ENCODE measurements at regions not wholly inside any gene's neighbourhood (a gene's known extent, or its start where the extent isn't known, plus 50 kb on each side); places are given as distances from the start of the nearest gene placed in this dataset.

- TF ChIP-seq, protein P1, sequence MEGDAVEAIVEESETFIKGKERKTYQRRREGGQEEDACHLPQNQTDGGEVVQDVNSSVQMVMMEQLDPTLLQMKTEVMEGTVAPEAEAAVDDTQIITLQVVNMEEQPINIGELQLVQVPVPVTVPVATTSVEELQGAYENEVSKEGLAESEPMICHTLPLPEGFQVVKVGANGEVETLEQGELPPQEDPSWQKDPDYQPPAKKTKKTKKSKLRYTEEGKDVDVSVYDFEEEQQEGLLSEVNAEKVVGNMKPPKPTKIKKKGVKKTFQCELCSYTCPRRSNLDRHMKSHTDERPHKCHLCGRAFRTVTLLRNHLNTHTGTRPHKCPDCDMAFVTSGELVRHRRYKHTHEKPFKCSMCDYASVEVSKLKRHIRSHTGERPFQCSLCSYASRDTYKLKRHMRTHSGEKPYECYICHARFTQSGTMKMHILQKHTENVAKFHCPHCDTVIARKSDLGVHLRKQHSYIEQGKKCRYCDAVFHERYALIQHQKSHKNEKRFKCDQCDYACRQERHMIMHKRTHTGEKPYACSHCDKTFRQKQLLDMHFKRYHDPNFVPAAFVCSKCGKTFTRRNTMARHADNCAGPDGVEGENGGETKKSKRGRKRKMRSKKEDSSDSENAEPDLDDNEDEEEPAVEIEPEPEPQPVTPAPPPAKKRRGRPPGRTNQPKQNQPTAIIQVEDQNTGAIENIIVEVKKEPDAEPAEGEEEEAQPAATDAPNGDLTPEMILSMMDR (IDR thresholded peaks at IDR 0.05; ENCODE audit: insufficient read depth, low read depth, low read length) = no peak
- no peak for TF ChIP-seq EZH2 (IDR thresholded peaks at IDR 0.05; ENCODE audit: insufficient read depth, low read length)
Measured at GRCh38 chr13:111657013-111657412, 336.6 kb downstream of the TEX29 start.
